Heart left ventricle (tissue), 16 donors: ENCODE measurements at regions not wholly inside any gene's neighbourhood (a gene's known extent, or its start where the extent isn't known, plus 50 kb on each side); places are given as distances from the start of the nearest gene placed in this dataset.
"Not testable (repeated sequence)": the region's sequence is repeated elsewhere in the genome, so short reads cannot be mapped to it uniquely, and the experiment has no call there.

Source experiments
- ATAC-seq, 4 donors: fragments of 200-7000 bp; cut with Tn5 transposase; one replicate each; pipeline ENCODE4 v1.9.1; 2020 to 2022; ENCODE audit warnings: moderate library complexity in 4 of 4, mild to moderate bottlenecking in 3 of 4, moderate number of reproducible peaks in 1 of 4
- DNase-seq, 5 donors: peaks; one replicate each; pipeline ENCODE4 v3.0.0-alpha.2; 2020
- H3K27ac ChIP-seq, 12 donors: fragments of 200-600 bp; sonication (generic) in 4 of 12; one replicate each; pipeline versions ENCODE4 v1.5.0 to v1.8.0; 2016 to 2022; ENCODE audit warnings: mild to moderate bottlenecking in 2 of 12
- H3K27me3 ChIP-seq, 9 donors: fragments of 200-600 bp; sonication (generic) in 2 of 9; one replicate each; pipeline versions ENCODE4 v1.5.1 to v1.8.0; 2016 to 2022; ENCODE audit warnings: mild to moderate bottlenecking in 3 of 9
- H3K36me3 ChIP-seq, 9 donors: fragments of 200-600 bp; sonication (generic) in 2 of 9; one replicate each; pipeline versions ENCODE4 v1.5.0 to v1.8.0; 2018 to 2022; ENCODE audit warnings: mild to moderate bottlenecking in 2 of 9
- H3K4me1 ChIP-seq, 12 donors: fragments of 200-600 bp; sonication (generic) in 4 of 12; one replicate each; pipeline versions ENCODE4 v1.5.0 to v1.8.0; 2016 to 2022; ENCODE audit warnings: mild to moderate bottlenecking in 3 of 12
- H3K4me3 ChIP-seq, 12 donors: fragments of 200-600 bp; sonication (generic) in 4 of 12; one replicate each; pipeline versions ENCODE4 v1.5.0 to v1.8.0; 2017 to 2022; ENCODE audit warnings: mild to moderate bottlenecking in 9 of 12, moderate library complexity in 4 of 12
- H3K9me3 ChIP-seq, 12 donors: fragments of 200-600 bp; sonication (generic) in 4 of 12; one replicate each; pipeline versions ENCODE4 v1.5.0 to v1.8.0; 2016 to 2022; ENCODE audit warnings: mild to moderate bottlenecking in 1 of 12
- CTCF ChIP-seq, 12 donors: fragments of 200-600 bp; sonication (generic) in 4 of 12; IDR thresholded peaks; one replicate each; pipeline versions ENCODE4 v1.5.0 to v1.8.0; 2018 to 2022; ENCODE audit warnings: antibody characterized with exemption in 12 of 12, mild to moderate bottlenecking in 5 of 12
- POLR2A ChIP-seq, 2 donors: fragments of 450-650 bp; IDR thresholded peaks; one replicate each; pipeline ENCODE4 v1.6.1; 2017; ENCODE audit warnings: antibody characterized with exemption in 2 of 2, mild to moderate bottlenecking in 2 of 2, moderate library complexity in 2 of 2
- WGBS, 4 donors: extraction: QIAGEN DNeasy Blood & Tissue Kit in 2 of 4; methylation state at CpG; one replicate each; pipeline versions ENCODE4 v1.1.5 to v1.1.7; 2013 to 2018; 5-methylcytosine and 5-hydroxymethylcytosine counted together
- intact Hi-C, 10 donors: fragments of 100-400 bp; cut with DNase I; formaldehyde crosslinking; loops; one replicate each; pipeline versions ENCODE4 v1.11.1 to v1.14.2; 2022
- donor health status: ischemic (EF 13 %, LVEDD 7.1; RV severe dilation, severe dysfunction).
- donor health status: healthy with polysubstance abuse.
- donor health status: DM: no; HTN: yes; CAD: no.
- donor health status: DM: no; HTN: no; CAD: no.
- donor health status: ischemic (EF 25% LVEDD 6.9; RV normal size, moderate dysfunction).
- donor health status: ischemic (EF 25% LVEDD 5.7; RV mildly dilated, moderate dysfunction).
- donor health status: healthy.
- donor health status: DM: yes; HTN: yes; CAD: no.
- donor health status: ischemic (EF 35%, LVEDD 5.7; RV mildly dilated, moderate dysfunction).
- donor health status: nonischemic (EF 11% LVEDD 7.7; RV severe dilation, severe dysfunction).
- donor health status: DM: yes; HTN: yes; CAD: no.
- donor health status: PGD.
- donor health status: ischemic (EF 29% LVEDD 5.4; RV normal size, mild dysfunction).
- donor health status: nonischemic (EF 23%, LVEDD 6.1; RV moderate dilation, normal function).

DNA sequence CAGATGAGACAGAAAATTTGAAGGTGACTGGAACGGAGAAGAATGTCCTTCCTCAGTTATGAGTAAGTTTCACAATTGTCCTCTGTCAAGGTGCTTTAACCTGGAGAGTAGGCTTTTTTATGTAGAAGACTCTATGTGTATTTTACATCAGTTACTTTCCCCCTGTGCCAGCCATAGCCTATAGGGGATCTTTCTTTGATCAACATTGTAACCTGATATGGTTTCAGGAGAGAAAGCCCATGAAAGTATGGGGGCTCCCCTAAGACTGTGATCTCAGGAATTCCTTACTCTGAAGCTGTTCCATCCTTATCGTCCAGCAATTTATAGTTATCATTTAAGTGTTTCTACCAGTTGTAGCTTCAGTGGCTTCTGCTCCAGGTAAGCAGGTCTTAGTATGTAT is 1076.3 kb upstream of the EPHA6 start:
- Histone ChIP-seq H3K4me3 (no peak overlapping the region), H3K36me3 (no peaks in the 10 kb centered on the region), H3K9me3 (no peaks in the 10 kb centered on the region), H3K27ac (no peak overlapping the region), H3K4me1 (no peaks in the 10 kb centered on the region), H3K27me3 (no peaks in the 10 kb centered on the region)
- whole genome bisulfite sequencing, 4 donors, result 70 to 86% (median 78%) methylated on average over 2 of the region's 2 CpGs
- ATAC-seq (no peak), DNase-seq (no peak)
- TF ChIP-seq CTCF (IDR thresholded peaks at IDR 0.05) (no peak), POLR2A (IDR thresholded peaks at IDR 0.05) (no peak)
- intact Hi-C loops, result no loop called here

DNA sequence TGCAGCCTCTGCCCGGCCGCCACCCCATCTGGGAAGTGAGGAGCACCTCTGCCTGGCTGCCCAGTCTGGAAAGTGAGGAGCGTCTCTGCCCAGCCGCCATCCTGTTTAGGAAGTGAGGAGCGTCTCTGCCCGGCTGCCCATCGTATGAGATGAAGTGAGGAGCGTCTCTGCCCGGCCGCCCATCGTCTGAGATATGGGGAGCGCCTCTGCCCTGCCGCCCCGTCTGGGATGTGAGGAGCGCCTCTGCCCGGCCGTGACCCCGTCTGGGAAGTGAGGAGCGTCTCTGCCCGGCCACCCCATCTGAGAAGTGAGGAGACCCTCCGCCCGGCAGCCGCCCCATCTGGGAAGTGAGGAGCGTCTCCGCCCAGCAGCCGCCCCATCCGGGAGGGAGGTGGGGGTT is 1069.5 kb upstream of the EPHA6 start:
- WGBS, 4 donors, result 86 to 100% (median 92%) methylated on average over 5 to 27 of the region's 27 CpGs
- H3K27ac ChIP-seq, H3K36me3 ChIP-seq, H3K4me1 ChIP-seq, H3K4me3 ChIP-seq, intact Hi-C loops, H3K9me3 ChIP-seq, H3K27me3 ChIP-seq, ATAC-seq: not testable (repeated sequence)
- DNase-seq, result peak in 1 of 5 donors; percentile 60

DNA sequence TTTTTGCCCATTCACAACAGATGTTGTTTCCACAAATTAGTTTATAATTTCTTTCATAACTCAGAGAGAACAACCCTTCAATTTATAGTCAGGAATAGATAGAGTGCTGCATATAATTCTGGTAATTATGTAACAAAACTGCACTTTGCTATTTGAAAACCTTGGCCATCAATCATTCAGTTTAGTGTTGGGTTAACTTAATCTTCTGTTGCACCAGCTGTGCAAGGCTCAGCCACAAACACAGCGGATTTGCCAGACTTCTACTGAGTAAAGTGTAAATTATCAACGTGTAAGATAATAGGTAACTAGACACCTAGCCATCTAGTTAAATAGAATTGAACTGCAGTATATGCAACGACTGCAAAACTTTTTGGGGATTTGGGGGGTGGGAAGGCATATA is 1064.3 kb upstream of the EPHA6 start:
- intact Hi-C loops, result no loop called here
- no peak overlapping the region for H3K4me3 ChIP-seq
- 41 to 62% (median 52%) methylated on average over 3 of the region's 3 CpGs for WGBS, 4 donors
- ATAC-seq (no peak), DNase-seq (no peak)
- H3K36me3 ChIP-seq, result no peaks in the 10 kb centered on the region
- H3K4me1 ChIP-seq, result no peaks in the 10 kb centered on the region
- H3K27ac ChIP-seq, result no peak overlapping the region
- H3K9me3 ChIP-seq, result peaks cover 0 to 6% (median 0%) of the 10 kb centered on the region in 12 donors
- TF ChIP-seq CTCF (IDR thresholded peaks at IDR 0.05), result no peak
- TF ChIP-seq POLR2A (IDR thresholded peaks at IDR 0.05), result no peak
- no peaks in the 10 kb centered on the region for H3K27me3 ChIP-seq

GRCh38 chr3:95751509-95751908 is 1062.9 kb upstream of the EPHA6 start:
- no peak for DNase-seq
- Histone ChIP-seq H3K36me3 (no peaks in the 10 kb centered on the region), H3K4me3 (no peak overlapping the region), H3K27ac (no peak overlapping the region), H3K4me1 (no peaks in the 10 kb centered on the region), H3K9me3 (peaks cover 0 to 6% (median 0%) of the 10 kb centered on the region in 12 donors), H3K27me3 (no peaks in the 10 kb centered on the region)
- WGBS, 4 donors, result 35 to 48% (median 43%) methylated on average over 3 of the region's 3 CpGs
- TF ChIP-seq POLR2A (IDR thresholded peaks at IDR 0.05), result no peak
- no peak for TF ChIP-seq CTCF (IDR thresholded peaks at IDR 0.05)
- ATAC-seq, result no peak
- intact Hi-C loops, result no loop called here

- Histone ChIP-seq H3K9me3 (peaks cover 0 to 6% (median 0%) of the 10 kb centered on the region in 12 donors), H3K4me1 (no peaks in the 10 kb centered on the region), H3K36me3 (no peaks in the 10 kb centered on the region), H3K27ac (no peak overlapping the region), H3K27me3 (no peaks in the 10 kb centered on the region), H3K4me3 (no peak overlapping the region)
- ATAC-seq (no peak), DNase-seq (no peak)
- TF ChIP-seq POLR2A (IDR thresholded peaks at IDR 0.05) (no peak), CTCF (IDR thresholded peaks at IDR 0.05) (no peak)
- 72 to 76% (median 73%) methylated on average over 2 of the region's 2 CpGs for WGBS, 4 donors
- intact Hi-C loops, result no loop called here
Measured at GRCh38 chr3:95752199-95752598, 1062.2 kb upstream of the EPHA6 start.
